RKO (cell line): ENCODE measurements at regions not wholly inside any gene's neighbourhood (a gene's known extent, or its start where the extent isn't known, plus 50 kb on each side); places are given as distances from the start of the nearest gene placed in this dataset.
A peak's percentile ranks its signal among the peaks of the same experiment; 100 is the strongest.

Experiments
- DNase-seq: peaks from one replicate; pipeline ENCODE4 v3.0.0-alpha.2; 2016; ENCODE audit warnings: low spot score

DNA sequence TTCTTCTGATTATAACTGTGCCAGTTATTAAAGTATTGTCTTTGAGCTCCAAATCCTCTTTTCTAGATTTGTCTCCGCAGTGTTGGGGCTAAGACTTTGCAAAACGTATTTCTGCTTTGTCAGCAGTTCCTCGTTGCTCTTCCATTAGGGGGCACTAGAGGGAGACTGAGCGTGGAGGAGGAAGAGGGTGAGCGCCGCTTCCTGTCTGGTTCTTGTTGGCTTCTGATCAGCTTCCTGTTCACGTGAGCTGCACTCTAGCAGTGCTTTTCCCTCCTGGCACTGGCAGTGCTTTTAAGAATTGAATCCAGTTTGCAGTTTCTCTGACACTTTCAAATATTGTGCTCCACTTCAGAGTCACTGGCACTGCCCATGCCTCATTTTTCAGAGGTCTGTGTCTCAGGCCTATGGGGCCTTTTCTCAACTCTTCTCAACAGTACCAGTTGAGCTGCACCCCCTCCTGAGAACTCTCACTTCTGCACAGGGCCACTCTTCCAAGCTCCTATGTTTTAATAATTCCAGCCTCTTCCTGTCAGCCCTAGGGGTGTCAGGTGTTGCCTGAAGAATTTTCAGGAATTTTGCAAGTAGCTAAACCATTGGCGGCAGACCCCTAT, 54.4 kb upstream of the LCORL start:
- peak; percentile 66 for DNase-seq

DNA sequence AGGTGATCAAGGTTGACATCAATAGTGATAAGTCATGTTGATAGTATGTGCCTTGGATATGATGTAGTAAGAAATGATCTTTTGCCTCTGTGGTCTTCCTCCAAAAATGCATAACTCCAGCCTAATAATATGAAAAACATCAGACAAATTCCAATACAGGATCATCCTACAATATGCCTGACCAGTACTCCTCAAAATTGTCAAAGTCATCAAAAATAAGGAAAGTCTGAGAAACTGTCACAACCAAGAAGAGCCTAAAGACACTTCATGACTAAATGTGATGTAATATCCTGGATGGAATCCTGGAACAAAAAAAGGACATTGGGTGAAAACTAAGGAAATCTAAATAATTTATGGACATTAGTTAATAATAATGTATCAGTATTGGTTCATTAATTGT, 50.3 kb upstream of the LCORL start:
- no peak for DNase-seq
